ENCODE measurements at regions not wholly inside any gene's neighbourhood (a gene's known extent, or its start where the extent isn't known, plus 50 kb on each side); places are given as distances from the start of the nearest gene placed in this dataset.
A peak's percentile ranks its signal among the peaks of the same experiment; 100 is the strongest.

- TF ChIP-seq CTCF (IDR thresholded peaks at IDR 0.05): peak in 5 of 6 experiments; percentile 31 to 49 (median 33)
- no peak for TF ChIP-seq POLR2A (IDR thresholded peaks at IDR 0.05)
Measured at GRCh38 chr4:154982187-154983047, 201.3 kb downstream of the RBM46 start.

Data from esophagus squamous epithelium (tissue), 4 donors.